GM19193 (cell line): ENCODE measurements at regions not wholly inside any gene's neighbourhood (a gene's known extent, or its start where the extent isn't known, plus 50 kb on each side); places are given as distances from the start of the nearest gene placed in this dataset.

ENCODE experiments used
- POLR2A ChIP-seq: IDR thresholded peaks from 4 replicates; pipeline ENCODE4 v1.6.1; 2011; ENCODE audit not compliant: insufficient read depth, insufficient read length; ENCODE audit errors: extremely low read depth

GRCh38 chr16:87076331-87076949 lies 240.8 kb downstream of the C16orf95 start:
- no peak for TF ChIP-seq POLR2A

DNA sequence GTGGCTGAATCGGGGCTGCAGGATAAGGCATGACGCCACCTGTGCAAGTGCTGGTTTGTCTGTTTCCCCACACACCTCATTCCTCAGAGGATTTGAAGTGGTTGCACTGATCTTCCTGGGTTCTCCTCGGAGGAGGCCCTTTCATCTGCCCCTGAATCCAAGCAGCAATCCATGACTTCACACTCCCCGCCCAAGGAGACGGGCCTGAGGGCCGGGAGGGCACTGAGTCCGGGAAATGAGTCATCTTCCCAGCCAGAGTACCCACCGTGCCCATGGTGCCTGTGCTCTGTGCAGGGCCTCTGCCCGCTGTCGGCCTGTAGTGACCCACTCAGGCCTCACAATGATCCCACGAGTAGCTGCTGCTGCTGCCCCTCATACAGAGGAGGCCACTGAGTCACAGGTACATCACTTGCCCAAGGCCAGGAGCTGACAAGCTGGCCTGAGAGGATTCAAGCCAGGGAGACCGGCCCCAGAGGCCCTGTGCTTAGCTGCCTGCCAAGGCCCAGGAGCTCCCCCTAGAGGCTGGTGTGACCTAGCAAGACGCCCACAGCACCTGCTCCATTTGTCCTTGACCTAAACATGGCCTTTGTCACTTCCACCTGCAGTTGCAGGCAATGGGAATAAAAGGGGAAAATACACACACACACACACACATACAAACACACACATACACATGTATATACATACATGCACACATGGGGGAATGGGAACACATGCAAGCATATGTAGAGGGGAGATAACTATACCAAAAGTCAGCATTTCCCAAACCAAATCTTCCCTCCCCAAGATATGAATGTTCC lies 240.0 kb downstream of the C16orf95 start:
- TF ChIP-seq POLR2A: no peak

GRCh38 chr16:87077750-87078127 lies 239.5 kb downstream of the C16orf95 start:
- TF ChIP-seq POLR2A: no peak

DNA sequence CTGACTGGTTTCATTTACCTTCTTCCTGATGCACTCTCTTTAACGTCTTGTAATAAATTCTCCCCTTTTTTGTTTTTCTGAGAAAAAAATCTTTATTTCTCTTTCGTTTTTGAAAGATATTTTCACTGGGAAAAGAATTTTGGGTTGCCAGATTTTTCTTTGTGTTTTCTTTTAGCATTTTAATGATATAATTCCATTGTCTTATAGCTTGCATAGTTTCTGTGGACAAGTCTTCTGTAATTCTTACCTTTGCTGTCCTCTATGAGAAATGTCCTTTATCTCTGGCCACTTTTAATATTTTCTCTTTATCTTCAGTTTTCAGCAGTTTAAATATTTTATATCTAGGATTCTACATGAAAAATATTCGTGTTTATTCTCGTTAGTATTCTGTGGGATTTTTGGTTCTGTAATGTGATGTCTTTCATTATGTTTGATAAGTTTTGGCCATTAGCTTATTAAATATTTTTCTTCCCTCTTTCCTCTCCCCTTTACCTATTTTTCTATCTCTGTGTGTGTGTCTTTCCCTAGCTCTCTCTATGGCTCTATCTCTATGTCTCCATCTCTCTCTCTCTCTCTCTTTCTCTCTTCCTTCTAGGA lies 236.5 kb downstream of the C16orf95 start:
- TF ChIP-seq POLR2A: no peak

- no peak for TF ChIP-seq POLR2A
Measured at GRCh38 chr16:87085441-87085840, 231.8 kb downstream of the C16orf95 start.

- TF ChIP-seq POLR2A: no peak
Measured at GRCh38 chr16:87086156-87086555, 231.0 kb downstream of the C16orf95 start.

GRCh38 chr16:87086575-87086974 lies 230.6 kb downstream of the C16orf95 start:
- TF ChIP-seq POLR2A: no peak

- TF ChIP-seq POLR2A: no peak
Measured at GRCh38 chr16:87092958-87093357, 224.2 kb downstream of the C16orf95 start.

GRCh38 chr16:87093804-87094555 lies 223.2 kb downstream of the C16orf95 start:
- TF ChIP-seq POLR2A: no peak

DNA sequence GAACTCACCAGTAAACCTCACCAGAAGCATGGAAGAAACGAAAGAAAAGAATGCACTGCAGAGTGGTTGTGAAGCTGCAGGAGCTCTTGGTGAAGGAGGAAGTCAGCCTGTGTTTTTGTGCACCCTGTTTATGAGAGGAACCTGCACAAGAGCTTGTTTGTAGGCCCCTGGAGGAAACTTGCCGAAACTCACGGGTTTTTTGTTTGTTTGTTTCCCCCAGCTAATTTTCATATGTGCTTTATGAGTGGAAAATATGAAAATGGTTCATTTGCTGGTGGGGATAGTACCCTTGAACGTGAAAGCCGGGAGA lies 222.7 kb downstream of the C16orf95 start:
- TF ChIP-seq POLR2A: no peak

DNA sequence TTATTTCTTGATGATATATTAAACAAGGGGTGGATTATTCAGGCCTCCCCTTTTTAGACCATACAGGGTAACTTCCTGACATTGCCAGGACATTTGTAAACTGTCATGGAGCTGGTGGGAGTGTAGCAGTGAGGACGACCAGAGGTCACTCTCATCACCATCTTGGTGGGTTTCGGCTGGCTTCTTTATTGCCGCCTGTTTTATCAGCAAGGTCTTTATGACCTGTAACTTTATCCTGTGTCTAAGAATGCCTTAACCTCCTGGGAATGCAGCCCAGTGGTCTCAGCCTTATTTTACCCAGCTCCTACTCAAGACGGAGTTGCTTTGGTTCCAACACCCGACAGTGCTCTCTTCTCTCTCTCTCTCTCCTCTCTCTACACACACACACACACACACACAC lies 221.9 kb downstream of the C16orf95 start:
- TF ChIP-seq POLR2A: no peak

DNA sequence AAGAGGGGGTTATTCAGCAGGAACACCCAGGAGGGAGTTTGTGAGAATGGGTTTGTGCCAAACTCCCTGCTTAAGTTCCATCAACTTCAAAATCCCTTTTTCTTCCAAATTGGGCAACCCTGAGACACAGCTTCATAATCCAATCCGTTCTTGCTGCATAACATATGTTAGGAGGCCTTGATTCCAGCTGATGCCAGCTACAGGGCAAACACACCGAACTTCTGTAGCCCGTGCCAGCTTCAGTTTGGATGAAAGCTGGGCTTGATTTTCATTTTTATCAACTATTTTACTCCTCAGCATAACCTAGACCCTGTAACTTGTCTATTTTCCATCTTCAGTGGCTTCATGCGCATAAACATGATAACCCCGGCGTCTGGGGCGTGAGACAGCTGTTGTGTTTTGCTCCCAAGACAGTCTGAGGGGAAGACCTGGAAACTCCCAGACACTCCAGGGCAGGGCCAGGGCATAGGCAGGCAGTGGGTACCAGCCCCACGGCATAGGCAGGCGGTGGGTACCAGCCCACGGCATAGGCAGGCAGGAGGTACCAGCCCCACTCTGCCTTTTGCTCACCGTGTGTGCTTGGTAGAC lies 220.4 kb downstream of the C16orf95 start:
- no peak for TF ChIP-seq POLR2A

GRCh38 chr16:87098361-87098760 lies 218.8 kb downstream of the C16orf95 start:
- TF ChIP-seq POLR2A: no peak

- TF ChIP-seq POLR2A: no peak
Measured at GRCh38 chr16:87098976-87099720, 218.0 kb downstream of the C16orf95 start.
